Loucy (cell line): ENCODE measurements at regions not wholly inside any gene's neighbourhood (a gene's known extent, or its start where the extent isn't known, plus 50 kb on each side); places are given as distances from the start of the nearest gene placed in this dataset.

ENCODE experiments used
- H2AFZ ChIP-seq: fragments of 200-600 bp; sonication (generic); 2 replicates; pipeline ENCODE4 v1.6.0; 2016; ENCODE audit warnings: antibody characterized with exemption, mild to moderate bottlenecking, low read length, moderate library complexity
- H3F3A ChIP-seq: fragments of 200-600 bp; 2 replicates; pipeline ENCODE4 v1.6.0; 2016; ENCODE audit warnings: antibody characterized with exemption, low read depth, mild to moderate bottlenecking
- H3K27me3 ChIP-seq: fragments of 200-600 bp; sonication (generic); 2 replicates; pipeline ENCODE4 v1.6.1; 2014; ENCODE audit warnings: low read length, mild to moderate bottlenecking; ENCODE audit not compliant: insufficient read depth, poor library complexity, severe bottlenecking
- H3K36me3 ChIP-seq: fragments of 200-600 bp; sonication (generic); 2 replicates; pipeline ENCODE4 v1.6.1; 2016; ENCODE audit warnings: low read length; ENCODE audit not compliant: insufficient read depth
- H3K4me1 ChIP-seq: fragments of 200-600 bp; sonication (generic); 2 replicates; pipeline ENCODE4 v1.5.1; 2014; ENCODE audit warnings: low read length, mild to moderate bottlenecking; ENCODE audit not compliant: insufficient read depth, poor library complexity, severe bottlenecking
- H3K4me2 ChIP-seq: fragments of 200-600 bp; sonication (generic); 2 replicates; pipeline ENCODE4 v1.6.0; 2014; ENCODE audit warnings: antibody characterized with exemption, low read length, low read depth, mild to moderate bottlenecking; ENCODE audit not compliant: poor library complexity, severe bottlenecking
- H3K4me3 ChIP-seq: fragments of 200-600 bp; sonication (generic); 2 replicates; pipeline ENCODE4 v1.5.1; 2014; ENCODE audit warnings: low read length, mild to moderate bottlenecking, mixed read lengths; ENCODE audit not compliant: poor library complexity, severe bottlenecking
- H3K79me2 ChIP-seq: fragments of 200-600 bp; sonication (generic); 2 replicates; pipeline ENCODE4 v1.6.1; 2014; ENCODE audit warnings: low read length; ENCODE audit not compliant: insufficient read depth
- H3K9ac ChIP-seq: fragments of 200-600 bp; sonication (generic); 2 replicates; pipeline ENCODE4 v1.6.0; 2014; ENCODE audit warnings: mild to moderate bottlenecking, low read depth, low read length, moderate library complexity; ENCODE audit not compliant: poor library complexity, severe bottlenecking
- H3K9me2 ChIP-seq: fragments of 200-600 bp; sonication (generic); replicated peaks from 2 replicates; pipeline ENCODE4 v1.6.1; 2016; ENCODE audit warnings: low read depth, low read length, mixed read lengths
- H3K9me3 ChIP-seq: fragments of 200-600 bp; sonication (generic); 2 replicates; pipeline ENCODE4 v1.6.1; 2014; ENCODE audit warnings: mild to moderate bottlenecking, antibody characterized with exemption, low read length, low read depth; ENCODE audit not compliant: insufficient read depth
- H4K20me1 ChIP-seq: fragments of 200-600 bp; sonication (generic); 2 replicates; pipeline ENCODE4 v1.6.0; 2014; ENCODE audit warnings: antibody characterized with exemption, low read length, mild to moderate bottlenecking; ENCODE audit not compliant: insufficient read depth, poor library complexity, severe bottlenecking
- EZH2phosphoT487 ChIP-seq: fragments of 200-600 bp; IDR thresholded peaks from 2 replicates; pipeline ENCODE4 v1.6.1; 2018; ENCODE audit warnings: antibody characterized with exemption, mild to moderate bottlenecking, moderate library complexity, borderline replicate concordance
- TF ChIP-seq, protein P1 (sequence below): fragments of 200-600 bp; sonication (generic); conservative IDR thresholded peaks from 2 replicates; pipeline ENCODE4 v1.5.1; 2014; ENCODE audit warnings: mild to moderate bottlenecking, antibody characterized with exemption, low read length

GRCh38 chr15:39102431-39102830, 478.4 kb upstream of the THBS1 start:
- Histone ChIP-seq H3K4me3 (no peak overlapping the region), H3K36me3 (no peaks in the 10 kb centered on the region), H3K9me3 (no peaks in the 10 kb centered on the region), H3K9ac (no peak overlapping the region), H4K20me1 (no peaks in the 10 kb centered on the region), H3F3A (no peaks in the 10 kb centered on the region), H3K4me2 (no peak overlapping the region), H3K79me2 (no peaks in the 10 kb centered on the region), H3K27me3 (no peaks in the 10 kb centered on the region), H3K9me2 (0 out of 2 replicates have a peak, but pooled peaks cover 3% of the 10 kb centered on the region), H2AFZ (no peak overlapping the region), H3K4me1 (no peaks in the 10 kb centered on the region)
- TF ChIP-seq, protein P1, sequence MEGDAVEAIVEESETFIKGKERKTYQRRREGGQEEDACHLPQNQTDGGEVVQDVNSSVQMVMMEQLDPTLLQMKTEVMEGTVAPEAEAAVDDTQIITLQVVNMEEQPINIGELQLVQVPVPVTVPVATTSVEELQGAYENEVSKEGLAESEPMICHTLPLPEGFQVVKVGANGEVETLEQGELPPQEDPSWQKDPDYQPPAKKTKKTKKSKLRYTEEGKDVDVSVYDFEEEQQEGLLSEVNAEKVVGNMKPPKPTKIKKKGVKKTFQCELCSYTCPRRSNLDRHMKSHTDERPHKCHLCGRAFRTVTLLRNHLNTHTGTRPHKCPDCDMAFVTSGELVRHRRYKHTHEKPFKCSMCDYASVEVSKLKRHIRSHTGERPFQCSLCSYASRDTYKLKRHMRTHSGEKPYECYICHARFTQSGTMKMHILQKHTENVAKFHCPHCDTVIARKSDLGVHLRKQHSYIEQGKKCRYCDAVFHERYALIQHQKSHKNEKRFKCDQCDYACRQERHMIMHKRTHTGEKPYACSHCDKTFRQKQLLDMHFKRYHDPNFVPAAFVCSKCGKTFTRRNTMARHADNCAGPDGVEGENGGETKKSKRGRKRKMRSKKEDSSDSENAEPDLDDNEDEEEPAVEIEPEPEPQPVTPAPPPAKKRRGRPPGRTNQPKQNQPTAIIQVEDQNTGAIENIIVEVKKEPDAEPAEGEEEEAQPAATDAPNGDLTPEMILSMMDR: no peak
- TF ChIP-seq EZH2phosphoT487: no peak

DNA sequence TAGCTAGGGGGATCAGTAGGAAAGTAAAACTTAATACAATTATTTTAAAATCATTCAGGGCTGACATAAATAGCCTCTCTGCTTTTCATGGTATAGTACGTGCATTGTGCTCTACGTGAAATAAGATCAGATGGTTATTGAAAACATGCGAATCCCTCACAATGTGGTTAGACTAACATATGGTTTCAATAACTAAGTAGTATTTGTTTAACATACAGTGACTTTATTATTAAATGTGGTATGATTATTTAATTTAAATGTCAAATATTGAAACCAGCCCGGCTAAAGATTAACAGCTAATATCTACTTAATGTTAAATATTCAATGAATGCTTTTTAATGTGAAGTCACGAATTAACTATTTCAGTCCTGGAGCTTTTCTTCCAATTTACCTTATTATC, 473.9 kb upstream of the THBS1 start:
- no peaks in the 10 kb centered on the region for H3K9me2 ChIP-seq
- no peak overlapping the region for H3K4me3 ChIP-seq
- H3K4me1 ChIP-seq: no peaks in the 10 kb centered on the region

GRCh38 chr15:39108021-39108420, 472.9 kb upstream of the THBS1 start:
- no peak overlapping the region for H3K4me2 ChIP-seq
- TF ChIP-seq, protein P1: no peak
- TF ChIP-seq EZH2phosphoT487: no peak
- no peak overlapping the region for H3K9ac ChIP-seq
- H3K9me3 ChIP-seq: no peaks in the 10 kb centered on the region
- no peaks in the 10 kb centered on the region for H3K36me3 ChIP-seq
- H3K4me1 ChIP-seq: no peaks in the 10 kb centered on the region
- no peak overlapping the region for H3K4me3 ChIP-seq
- no peaks in the 10 kb centered on the region for H3F3A ChIP-seq
- H3K79me2 ChIP-seq: no peaks in the 10 kb centered on the region
- no peaks in the 10 kb centered on the region for H3K27me3 ChIP-seq
- H3K9me2 ChIP-seq: no peaks in the 10 kb centered on the region
- no peak overlapping the region for H2AFZ ChIP-seq
- H4K20me1 ChIP-seq: no peaks in the 10 kb centered on the region

More for the DNA sequence above, 473.9 kb upstream of the THBS1 start:
- H3K79me2 ChIP-seq: no peaks in the 10 kb centered on the region
- H3K9me3 ChIP-seq: no peaks in the 10 kb centered on the region
- H3F3A ChIP-seq: no peaks in the 10 kb centered on the region
- no peaks in the 10 kb centered on the region for H3K36me3 ChIP-seq
- H4K20me1 ChIP-seq: no peaks in the 10 kb centered on the region
- TF ChIP-seq EZH2phosphoT487: no peak
- TF ChIP-seq, protein P1: no peak
- no peaks in the 10 kb centered on the region for H3K27me3 ChIP-seq
- H2AFZ ChIP-seq: no peak overlapping the region
- H3K4me2 ChIP-seq: no peak overlapping the region
- no peak overlapping the region for H3K9ac ChIP-seq
